Fibroblast of lung (primary cell): ENCODE measurements at regions not wholly inside any gene's neighbourhood (a gene's known extent, or its start where the extent isn't known, plus 50 kb on each side); places are given as distances from the start of the nearest gene placed in this dataset.

Experiments
- EZH2 ChIP-seq: IDR thresholded peaks from 2 replicates; pipeline ENCODE4 v1.5.1; 2012; ENCODE audit warnings: low read length, control low read depth, mild to moderate bottlenecking; ENCODE audit errors: missing control alignments
- TF ChIP-seq, protein P1 (sequence below), 2 donors: IDR thresholded peaks in 1 of 2; conservative IDR thresholded peaks in 1 of 2; 1 replicate in 1 of 2; 2 replicates in 1 of 2; pipeline ENCODE4 v1.5.1; 2011 to 2012; ENCODE audit warnings: low read length in 2 of 2, control low read depth in 1 of 2, inconsistent platforms in 1 of 2, low read depth in 1 of 2, mild to moderate bottlenecking in 1 of 2

DNA sequence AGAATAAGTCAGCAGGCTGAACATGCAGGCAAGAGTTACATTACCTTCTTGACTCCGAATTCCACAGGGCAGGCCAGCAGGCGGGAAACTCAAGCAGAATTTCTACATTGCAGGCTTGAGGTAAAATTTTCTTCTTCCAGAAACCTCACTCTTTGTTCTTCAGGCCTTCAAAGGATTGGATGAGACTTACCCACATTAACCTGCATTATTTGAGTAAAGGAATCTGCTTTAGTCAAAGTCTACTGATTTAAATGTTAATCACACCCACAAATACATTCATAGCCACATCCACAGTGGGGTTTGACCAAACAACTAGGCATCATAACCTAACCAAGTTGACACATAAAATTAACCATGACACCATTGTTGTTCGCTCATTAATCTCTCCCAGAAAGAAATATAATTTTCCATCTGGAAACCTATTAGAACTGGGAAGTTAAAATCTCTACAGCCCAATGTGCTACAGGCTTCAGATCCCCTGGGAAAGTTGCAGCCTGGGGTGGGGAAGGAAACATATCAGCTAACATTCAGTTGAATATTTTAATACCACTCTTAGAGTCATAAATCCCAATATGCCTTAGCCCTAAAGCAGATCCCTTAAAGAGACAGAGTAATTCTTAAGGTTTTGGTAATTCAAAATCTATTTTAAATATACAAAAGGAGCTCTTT lies 468.2 kb upstream of the TNP1 start:
- TF ChIP-seq, protein P1, sequence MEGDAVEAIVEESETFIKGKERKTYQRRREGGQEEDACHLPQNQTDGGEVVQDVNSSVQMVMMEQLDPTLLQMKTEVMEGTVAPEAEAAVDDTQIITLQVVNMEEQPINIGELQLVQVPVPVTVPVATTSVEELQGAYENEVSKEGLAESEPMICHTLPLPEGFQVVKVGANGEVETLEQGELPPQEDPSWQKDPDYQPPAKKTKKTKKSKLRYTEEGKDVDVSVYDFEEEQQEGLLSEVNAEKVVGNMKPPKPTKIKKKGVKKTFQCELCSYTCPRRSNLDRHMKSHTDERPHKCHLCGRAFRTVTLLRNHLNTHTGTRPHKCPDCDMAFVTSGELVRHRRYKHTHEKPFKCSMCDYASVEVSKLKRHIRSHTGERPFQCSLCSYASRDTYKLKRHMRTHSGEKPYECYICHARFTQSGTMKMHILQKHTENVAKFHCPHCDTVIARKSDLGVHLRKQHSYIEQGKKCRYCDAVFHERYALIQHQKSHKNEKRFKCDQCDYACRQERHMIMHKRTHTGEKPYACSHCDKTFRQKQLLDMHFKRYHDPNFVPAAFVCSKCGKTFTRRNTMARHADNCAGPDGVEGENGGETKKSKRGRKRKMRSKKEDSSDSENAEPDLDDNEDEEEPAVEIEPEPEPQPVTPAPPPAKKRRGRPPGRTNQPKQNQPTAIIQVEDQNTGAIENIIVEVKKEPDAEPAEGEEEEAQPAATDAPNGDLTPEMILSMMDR (conservative IDR thresholded peaks at IDR 0.05 in 1 of 2, IDR thresholded peaks at IDR 0.05 in 1 of 2; ENCODE audit: low read depth in 1 of 2, low read length in 2 of 2), result no peak
- TF ChIP-seq EZH2, result no peak
